ENCODE measurements at regions not wholly inside any gene's neighbourhood (a gene's known extent, or its start where the extent isn't known, plus 50 kb on each side); places are given as distances from the start of the nearest gene placed in this dataset.
A peak's percentile ranks its signal among the peaks of the same experiment; 100 is the strongest.

GRCh38 chr4:153971899-153972298, 183.0 kb upstream of the SFRP2 start:
- intact Hi-C loops (cut with micrococcal nuclease): no loop called here
- DNase-seq: no peak
- H3K36me3 Mint-ChIP-seq (ENCODE audit: low read depth): no peaks in the 10 kb centered on the region
- peaks cover 14% of the 10 kb centered on the region for H3K9me3 Mint-ChIP-seq
- H3K27ac Mint-ChIP-seq: no peak overlapping the region
- H3K4me3 Mint-ChIP-seq: no peak overlapping the region
- no peaks in the 10 kb centered on the region for H3K4me1 Mint-ChIP-seq
- no peaks in the 10 kb centered on the region for H3K27me3 Mint-ChIP-seq

GRCh38 chr4:153970169-153970568, 181.3 kb upstream of the SFRP2 start:
- DNase-seq: no peak
- intact Hi-C loops (cut with micrococcal nuclease): no loop called here
- no peaks in the 10 kb centered on the region for H3K4me1 Mint-ChIP-seq
- H3K4me3 Mint-ChIP-seq: no peak overlapping the region
- no peaks in the 10 kb centered on the region for H3K36me3 Mint-ChIP-seq (ENCODE audit: low read depth)
- no peak overlapping the region for H3K27ac Mint-ChIP-seq
- no peaks in the 10 kb centered on the region for H3K27me3 Mint-ChIP-seq
- peaks cover 9% of the 10 kb centered on the region for H3K9me3 Mint-ChIP-seq

- no peaks in the 10 kb centered on the region for H3K36me3 Mint-ChIP-seq (ENCODE audit: low read depth)
- H3K9me3 Mint-ChIP-seq: peaks cover 5% of the 10 kb centered on the region
- no peaks in the 10 kb centered on the region for H3K27me3 Mint-ChIP-seq
- H3K27ac Mint-ChIP-seq: no peak overlapping the region
- intact Hi-C loops (cut with micrococcal nuclease): no loop called here
- no peaks in the 10 kb centered on the region for H3K4me1 Mint-ChIP-seq
- no peak overlapping the region for H3K4me3 Mint-ChIP-seq
- DNase-seq: no peak
Measured at GRCh38 chr4:153969542-153969941, 180.7 kb upstream of the SFRP2 start.

- Mint-ChIP-seq H3K27me3 (peaks cover 3% of the 10 kb centered on the region), H3K27ac (no peak overlapping the region), H3K36me3 (ENCODE audit: low read depth) (no peaks in the 10 kb centered on the region), H3K9me3 (no peaks in the 10 kb centered on the region), H3K4me1 (no peaks in the 10 kb centered on the region), H3K4me3 (no peak overlapping the region)
- DNase-seq: no peak
- intact Hi-C loops (cut with micrococcal nuclease): no loop called here
Measured at GRCh38 chr4:153966641-153967040, 177.8 kb upstream of the SFRP2 start.

- no peaks in the 10 kb centered on the region for H3K36me3 Mint-ChIP-seq (ENCODE audit: low read depth)
- no peaks in the 10 kb centered on the region for H3K4me1 Mint-ChIP-seq
- DNase-seq: no peak
- peaks cover 3% of the 10 kb centered on the region for H3K27me3 Mint-ChIP-seq
- H3K27ac Mint-ChIP-seq: no peak overlapping the region
- peaks cover 4% of the 10 kb centered on the region for H3K9me3 Mint-ChIP-seq
- intact Hi-C loops (cut with micrococcal nuclease): no loop called here
- H3K4me3 Mint-ChIP-seq: no peak overlapping the region
Measured at GRCh38 chr4:153963216-153963615, 174.3 kb upstream of the SFRP2 start.

- intact Hi-C loops (cut with micrococcal nuclease): no loop called here
- DNase-seq: no peak
- Mint-ChIP-seq H3K4me3 (no peak overlapping the region), H3K36me3 (ENCODE audit: low read depth) (no peaks in the 10 kb centered on the region), H3K27ac (no peak overlapping the region), H3K27me3 (peaks cover 3% of the 10 kb centered on the region), H3K4me1 (no peaks in the 10 kb centered on the region), H3K9me3 (peaks cover 4% of the 10 kb centered on the region)
Measured at GRCh38 chr4:153962311-153963039, 173.6 kb upstream of the SFRP2 start.

GRCh38 chr4:153955327-153955726, 166.4 kb upstream of the SFRP2 start:
- Mint-ChIP-seq H3K4me1 (peaks cover 3% of the 10 kb centered on the region), H3K27ac (no peak overlapping the region), H3K9me3 (peaks cover 4% of the 10 kb centered on the region), H3K36me3 (ENCODE audit: low read depth) (no peaks in the 10 kb centered on the region), H3K27me3 (peaks cover 13% of the 10 kb centered on the region), H3K4me3 (no peak overlapping the region)
- no peak for DNase-seq
- intact Hi-C loops (cut with micrococcal nuclease): no loop called here

GRCh38 chr4:153954654-153955053, 165.8 kb upstream of the SFRP2 start:
- H3K4me1 Mint-ChIP-seq: peaks cover 10% of the 10 kb centered on the region
- DNase-seq: no peak
- H3K4me3 Mint-ChIP-seq: no peak overlapping the region
- H3K9me3 Mint-ChIP-seq: peaks cover 4% of the 10 kb centered on the region
- no peak overlapping the region for H3K27ac Mint-ChIP-seq
- peaks cover 14% of the 10 kb centered on the region for H3K27me3 Mint-ChIP-seq
- intact Hi-C loops (cut with micrococcal nuclease): no loop called here
- H3K36me3 Mint-ChIP-seq (ENCODE audit: low read depth): no peaks in the 10 kb centered on the region

- intact Hi-C loops (cut with micrococcal nuclease): no loop called here
- Mint-ChIP-seq H3K4me1 (peaks cover 12% of the 10 kb centered on the region), H3K9me3 (peaks cover 1% of the 10 kb centered on the region), H3K27ac (no peak overlapping the region), H3K4me3 (no peak overlapping the region), H3K36me3 (ENCODE audit: low read depth) (no peaks in the 10 kb centered on the region), H3K27me3 (peaks cover 29% of the 10 kb centered on the region)
- DNase-seq: peak; percentile 73
Measured at GRCh38 chr4:153950100-153950979, 161.5 kb upstream of the SFRP2 start.

- no peak for DNase-seq
- Mint-ChIP-seq H3K9me3 (peaks cover 5% of the 10 kb centered on the region), H3K27me3 (peaks cover 24% of the 10 kb centered on the region), H3K36me3 (ENCODE audit: low read depth) (no peaks in the 10 kb centered on the region), H3K27ac (no peak overlapping the region), H3K4me1 (peaks cover 12% of the 10 kb centered on the region), H3K4me3 (no peak overlapping the region)
- intact Hi-C loops (cut with micrococcal nuclease): no loop called here
Measured at GRCh38 chr4:153948041-153948440, 159.2 kb upstream of the SFRP2 start.

GRCh38 chr4:153947124-153947523, 158.2 kb upstream of the SFRP2 start:
- intact Hi-C loops (cut with micrococcal nuclease): no loop called here
- H3K27ac Mint-ChIP-seq: no peak overlapping the region
- no peak overlapping the region for H3K4me3 Mint-ChIP-seq

GRCh38 chr4:153945704-153946103, 156.8 kb upstream of the SFRP2 start:
- Mint-ChIP-seq H3K27me3 (peaks cover 28% of the 10 kb centered on the region), H3K9me3 (peaks cover 5% of the 10 kb centered on the region), H3K4me1 (peaks cover 12% of the 10 kb centered on the region), H3K27ac (no peak overlapping the region), H3K36me3 (ENCODE audit: low read depth) (no peaks in the 10 kb centered on the region), H3K4me3 (no peak overlapping the region)
- no peak for DNase-seq
- intact Hi-C loops (cut with micrococcal nuclease): no loop called here

More at GRCh38 chr4:153947124-153947523, 158.2 kb upstream of the SFRP2 start:
- Mint-ChIP-seq H3K36me3 (ENCODE audit: low read depth) (no peaks in the 10 kb centered on the region), H3K4me1 (peaks cover 12% of the 10 kb centered on the region), H3K9me3 (peaks cover 5% of the 10 kb centered on the region), H3K27me3 (peaks cover 22% of the 10 kb centered on the region)
- no peak for DNase-seq

GRCh38 chr4:153943738-153944415, 155.0 kb upstream of the SFRP2 start:
- no peak overlapping the region for H3K27ac Mint-ChIP-seq
- peaks cover 5% of the 10 kb centered on the region for H3K9me3 Mint-ChIP-seq
- H3K27me3 Mint-ChIP-seq: peaks cover 26% of the 10 kb centered on the region
- no peaks in the 10 kb centered on the region for H3K36me3 Mint-ChIP-seq (ENCODE audit: low read depth)
- no peak overlapping the region for H3K4me3 Mint-ChIP-seq
- intact Hi-C loops (cut with micrococcal nuclease): no loop called here
- H3K4me1 Mint-ChIP-seq: no peaks in the 10 kb centered on the region
- DNase-seq: no peak

- Mint-ChIP-seq H3K27ac (no peak overlapping the region), H3K9me3 (peaks cover 5% of the 10 kb centered on the region), H3K27me3 (peaks cover 18% of the 10 kb centered on the region), H3K4me1 (no peaks in the 10 kb centered on the region), H3K4me3 (no peak overlapping the region), H3K36me3 (ENCODE audit: low read depth) (no peaks in the 10 kb centered on the region)
- DNase-seq: no peak
- intact Hi-C loops (cut with micrococcal nuclease): no loop called here
Measured at GRCh38 chr4:153940916-153941315, 152.0 kb upstream of the SFRP2 start.
